Endothelial cell of umbilical vein (primary cell): ENCODE measurements at regions not wholly inside any gene's neighbourhood (a gene's known extent, or its start where the extent isn't known, plus 50 kb on each side); places are given as distances from the start of the nearest gene placed in this dataset.

Experiments
- CTCF ChIP-seq, 2 donors: IDR thresholded peaks; 1 replicate in 1 of 2; 2 replicates in 1 of 2; pipeline ENCODE4 v1.5.1; 2011; ENCODE audit warnings: low read length in 2 of 2, mild to moderate bottlenecking in 2 of 2, moderate library complexity in 2 of 2, control low read depth in 1 of 2, inconsistent platforms in 1 of 2, low read depth in 1 of 2; ENCODE audit not compliant: insufficient read depth in 1 of 2; ENCODE audit errors: extremely low read depth in 1 of 2
- JUN ChIP-seq: IDR thresholded peaks from 2 replicates; pipeline ENCODE4 v1.6.1; 2011; ENCODE audit warnings: borderline replicate concordance, low read depth; ENCODE audit not compliant: insufficient read length, insufficient read depth
- POLR2AphosphoS5 ChIP-seq: IDR thresholded peaks from 2 replicates; pipeline ENCODE4 v1.6.1; 2012; ENCODE audit warnings: low read depth, mild to moderate bottlenecking, control low read depth, low read length, moderate library complexity; ENCODE audit not compliant: insufficient read depth

- TF ChIP-seq CTCF (IDR thresholded peaks at IDR 0.05; ENCODE audit: extremely low read depth in 1 of 2, insufficient read depth in 1 of 2, low read depth in 1 of 2, low read length in 2 of 2) (no peak), JUN (no peak), POLR2AphosphoS5 (no peak)
Measured at GRCh38 chr1:58907398-58907797, 123.6 kb upstream of the JUN start.
